ENCODE measurements at regions not wholly inside any gene's neighbourhood (a gene's known extent, or its start where the extent isn't known, plus 50 kb on each side); places are given as distances from the start of the nearest gene placed in this dataset.
A peak's percentile ranks its signal among the peaks of the same experiment; 100 is the strongest.

- ChIA-PET CTCF (interaction anchor here (0.9 kb wide), 1 partner anchor 1397 kb away, joined by 3 read pairs; no protein-coding TSS in a partner anchor), POLR2A (no interaction called here)
- H3K9me3 ChIP-seq, result no peaks in the 10 kb centered on the region
- ATAC-seq (no peak), DNase-seq (ENCODE audit: low read depth in 1 of 2, low spot score in 1 of 2) (peak in 1 of 2 experiments; percentile 8), FAIRE-seq (no peak)
- H3K4me2 ChIP-seq, result peak overlapping the region; percentile 37; the same call in 2 of the 3 replicates
- no peak overlapping the region for H3K4me3 ChIP-seq
- TF ChIP-seq USF2 (IDR thresholded peaks at IDR 0.05), result no peak
- peaks cover 5% of the 10 kb centered on the region; the same call in 2 of the 3 replicates for H3K4me1 ChIP-seq
- no peak overlapping the region for H3K27ac ChIP-seq
- 7% methylated on average over 5 of the region's 5 CpGs for WGBS (ENCODE audit: missing lambda C conversion rate)
Measured at GRCh38 chr5:44881266-44881665, 72.5 kb downstream of the MRPS30 start.

DNA sequence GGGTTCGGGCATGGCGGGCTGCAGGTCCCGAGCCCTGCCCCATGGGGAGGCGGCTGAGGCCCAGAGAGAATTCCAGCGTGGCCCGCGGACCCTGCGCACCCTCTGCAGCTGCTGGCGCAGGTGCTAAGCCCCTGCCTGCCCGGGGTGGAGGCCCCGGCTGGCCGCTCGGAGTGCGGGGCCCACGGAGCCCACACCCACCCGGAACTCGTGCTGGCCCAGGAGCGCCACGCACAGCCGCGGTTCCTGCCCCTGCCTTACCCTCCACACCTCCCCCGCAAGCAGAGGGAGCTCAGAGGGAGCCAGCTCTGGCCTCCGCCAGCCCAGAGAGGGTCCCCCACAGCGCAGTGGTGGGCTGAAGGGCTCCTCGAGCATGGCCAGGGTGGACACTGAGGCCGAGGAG, 75.3 kb downstream of the MRPS30 start:
- DNase-seq (ENCODE audit: low read depth in 1 of 2, low spot score in 1 of 2) (no peak), ATAC-seq (no peak), FAIRE-seq (no peak)
- WGBS (ENCODE audit: missing lambda C conversion rate), result no CpG with 5 or more reads among the region's 26 CpGs
- ChIA-PET POLR2A (no interaction called here), CTCF (no interaction called here)
- Histone ChIP-seq H3K4me2 (no peak overlapping the region), H3K27ac (no peak overlapping the region), H3K4me1 (peaks cover 3% of the 10 kb centered on the region; the same call in 1 of the 3 replicates), H3K9me3 (no peaks in the 10 kb centered on the region), H3K4me3 (no peak overlapping the region)
- no peak for TF ChIP-seq ATOH8 (CRISPR knock-in tag; IDR thresholded peaks at IDR 0.05; ENCODE audit: low read depth)
- no peak for TF ChIP-seq TFCP2L1 (CRISPR knock-in tag; IDR thresholded peaks at IDR 0.05)
- no peak for TF ChIP-seq USF2 (IDR thresholded peaks at IDR 0.05)
- TF ChIP-seq PBX3 (IDR thresholded peaks at IDR 0.05), result no peak
- no peak for TF ChIP-seq CHD2 (IDR thresholded peaks at IDR 0.05; ENCODE audit: low read length, partially characterized antibody)
- no peak for TF ChIP-seq RAD21 (conservative IDR thresholded peaks at IDR 0.05 in 1 of 2, IDR thresholded peaks at IDR 0.05 in 1 of 2)
- TF ChIP-seq, protein P1, sequence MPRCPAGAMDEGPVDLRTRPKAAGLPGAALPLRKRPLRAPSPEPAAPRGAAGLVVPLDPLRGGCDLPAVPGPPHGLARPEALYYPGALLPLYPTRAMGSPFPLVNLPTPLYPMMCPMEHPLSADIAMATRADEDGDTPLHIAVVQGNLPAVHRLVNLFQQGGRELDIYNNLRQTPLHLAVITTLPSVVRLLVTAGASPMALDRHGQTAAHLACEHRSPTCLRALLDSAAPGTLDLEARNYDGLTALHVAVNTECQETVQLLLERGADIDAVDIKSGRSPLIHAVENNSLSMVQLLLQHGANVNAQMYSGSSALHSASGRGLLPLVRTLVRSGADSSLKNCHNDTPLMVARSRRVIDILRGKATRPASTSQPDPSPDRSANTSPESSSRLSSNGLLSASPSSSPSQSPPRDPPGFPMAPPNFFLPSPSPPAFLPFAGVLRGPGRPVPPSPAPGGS (IDR thresholded peaks at IDR 0.05), result no peak
- no peak for TF ChIP-seq RFX5 (IDR thresholded peaks at IDR 0.05)
- TF ChIP-seq FOSB (CRISPR knock-in tag; IDR thresholded peaks at IDR 0.05), result no peak
- no peak for TF ChIP-seq MAZ (IDR thresholded peaks at IDR 0.05; ENCODE audit: borderline replicate concordance, low read depth, low read length)
- no peak for TF ChIP-seq NFE2L2 (conservative IDR thresholded peaks at IDR 0.05; ENCODE audit: low read length)
- TF ChIP-seq HES2 (IDR thresholded peaks at IDR 0.05), result no peak
- TF ChIP-seq HOXA7 (CRISPR knock-in tag; IDR thresholded peaks at IDR 0.05), result no peak
- no peak for TF ChIP-seq FOSL2 (IDR thresholded peaks at IDR 0.05)
- no peak for TF ChIP-seq FOSL2 (CRISPR knock-in tag; IDR thresholded peaks at IDR 0.05)
- TF ChIP-seq FOXS1 (CRISPR knock-in tag; IDR thresholded peaks at IDR 0.05), result no peak
- no peak for TF ChIP-seq ELK1 (IDR thresholded peaks at IDR 0.05; ENCODE audit: low read depth, low read length)
- no peak for TF ChIP-seq CBX8 (IDR thresholded peaks at IDR 0.05)
- TF ChIP-seq CTCF (IDR thresholded peaks at IDR 0.05), result no peak
